IMR-90 (cell line): ENCODE measurements at regions not wholly inside any gene's neighbourhood (a gene's known extent, or its start where the extent isn't known, plus 50 kb on each side); places are given as distances from the start of the nearest gene placed in this dataset.

Experiments used
- ATAC-seq: fragments of 200-7000 bp; cut with Tn5 transposase; 2 replicates; pipeline ENCODE4 v1.9.1; 2020; ENCODE audit warnings: low read depth, mild to moderate bottlenecking, moderate library complexity
- BruUV-seq: library from RNA; stranded (reverse); fragments of 400-500 nt; replicated peaks from 2 replicates; lab custom pipeline; 2021; lab: Mats Ljungman, UMichigan
- CTCF ChIA-PET: fragments of 300-600 bp; formaldehyde crosslinking; extraction: SDS; loops from one replicate; lab custom pipeline; 2021; ENCODE audit warnings: antibody characterized with exemption; lab: Yijun Ruan, JAX
- POLR2A ChIA-PET: fragments of 300-600 bp; sonication (Branson Sonifier 250); formaldehyde crosslinking; loops from one replicate; lab custom pipeline; 2022; ENCODE audit warnings: antibody characterized with exemption; ENCODE audit not compliant: unreplicated experiment; lab: Charles Lee
- DNase-seq: peaks from one replicate; pipeline ENCODE4 v3.0.0; 2013
- H2AFZ ChIP-seq: replicated peaks from 2 replicates; pipeline ENCODE3; 2013; ENCODE audit warnings: low read length, mild to moderate bottlenecking; ENCODE audit not compliant: poor library complexity
- H2AK5ac ChIP-seq: 2 replicates; pipeline ENCODE4 v1.6.1; 2013; ENCODE audit warnings: low read depth, low read length, inconsistent platforms
- H2AK9ac ChIP-seq: replicated peaks from 2 replicates; pipeline ENCODE3; 2013; ENCODE audit warnings: mild to moderate bottlenecking, low read depth, low read length, moderate library complexity; ENCODE audit not compliant: poor library complexity
- H2BK120ac ChIP-seq: 2 replicates; pipeline ENCODE4 v1.6.1; 2013; ENCODE audit warnings: low read depth, low read length, inconsistent platforms
- H2BK15ac ChIP-seq: 3 replicates; pipeline ENCODE4 v1.6.1; 2013; ENCODE audit warnings: low read depth, low read length, inconsistent platforms
- H2BK20ac ChIP-seq: 2 replicates; pipeline ENCODE4 v1.6.1; 2013; ENCODE audit warnings: low read depth, mild to moderate bottlenecking, inconsistent platforms, low read length, moderate library complexity
- H2BK5ac ChIP-seq: 2 replicates; pipeline ENCODE4 v1.6.1; 2013; ENCODE audit warnings: mild to moderate bottlenecking, low read depth, low read length, inconsistent platforms; ENCODE audit not compliant: poor library complexity, severe bottlenecking
- H3K14ac ChIP-seq: replicated peaks from 2 replicates; pipeline ENCODE4 v1.6.1; 2013; ENCODE audit warnings: low read depth, low read length, inconsistent platforms
- H3K18ac ChIP-seq: 2 replicates; pipeline ENCODE4 v1.6.1; 2013; ENCODE audit warnings: low read depth, low read length, control low read depth
- H3K23ac ChIP-seq: 2 replicates; pipeline ENCODE4 v1.6.1; 2013; ENCODE audit warnings: low read depth, low read length, inconsistent platforms
- H3K27ac ChIP-seq: 2 replicates; pipeline ENCODE4 v1.5.1; 2013; ENCODE audit warnings: mild to moderate bottlenecking, control low read depth, low read length; ENCODE audit not compliant: insufficient read depth
- H3K27me3 ChIP-seq: 2 replicates; pipeline ENCODE4 v1.6.1; 2013; ENCODE audit warnings: low read length; ENCODE audit not compliant: control insufficient read depth, insufficient read depth
- H3K36me3 ChIP-seq: 2 replicates; pipeline ENCODE4 v1.6.1; 2013; ENCODE audit warnings: low read length, mixed read lengths; ENCODE audit not compliant: control insufficient read depth, insufficient read depth
- H3K4ac ChIP-seq: 2 replicates; pipeline ENCODE4 v1.6.1; 2013; ENCODE audit warnings: low read depth, low read length, inconsistent platforms
- H3K4me1 ChIP-seq: 2 replicates; pipeline ENCODE4 v1.6.1; 2013; ENCODE audit warnings: low read length, mixed read lengths; ENCODE audit not compliant: control insufficient read depth, insufficient read depth
- H3K4me2 ChIP-seq: 2 replicates; pipeline ENCODE4 v1.6.1; 2013; ENCODE audit warnings: low read depth, mild to moderate bottlenecking, control low read depth, low read length, moderate library complexity
- H3K4me3 ChIP-seq: 2 replicates; pipeline ENCODE4 v1.5.1; 2013; ENCODE audit warnings: low read depth, mild to moderate bottlenecking, control low read depth, low read length, moderate library complexity; ENCODE audit not compliant: insufficient read depth
- H3K56ac ChIP-seq: 2 replicates; pipeline ENCODE4 v1.6.1; 2013; ENCODE audit warnings: low read length, inconsistent platforms; ENCODE audit not compliant: insufficient read depth; ENCODE audit errors: extremely low read depth
- H3K79me1 ChIP-seq, 2 experiments: 2 replicates each; pipeline ENCODE4 v1.6.1; 2013; ENCODE audit warnings: low read length in 2 of 2, inconsistent platforms in 1 of 2, low read depth in 1 of 2
- H3K9ac ChIP-seq: 2 replicates; pipeline ENCODE4 v1.6.1; 2013; ENCODE audit warnings: low read depth, low read length, control low read depth
- H3K9me1 ChIP-seq: 2 replicates; pipeline ENCODE4 v1.6.1; 2013; ENCODE audit warnings: low read length, inconsistent platforms; ENCODE audit not compliant: insufficient read depth
- H3K9me3 ChIP-seq: 2 replicates; pipeline ENCODE4 v1.6.1; 2013; ENCODE audit warnings: low read length; ENCODE audit not compliant: control insufficient read depth, insufficient read depth
- H4K20me1 ChIP-seq: 2 replicates; pipeline ENCODE4 v1.6.1; 2013; ENCODE audit warnings: low read length, inconsistent platforms; ENCODE audit not compliant: insufficient read depth
- H4K5ac ChIP-seq: 2 replicates; pipeline ENCODE4 v1.6.1; 2013; ENCODE audit warnings: mild to moderate bottlenecking, low read depth, low read length, control low read depth
- H4K8ac ChIP-seq, 2 experiments: 2 replicates each; pipeline ENCODE4 v1.6.1; 2013; ENCODE audit warnings: low read depth in 2 of 2, low read length in 2 of 2, control low read depth in 1 of 2, inconsistent platforms in 1 of 2
- H4K91ac ChIP-seq: 2 replicates; pipeline ENCODE4 v1.6.1; 2013; ENCODE audit warnings: low read depth, low read length, inconsistent platforms; ENCODE audit not compliant: insufficient read depth
- CEBPB ChIP-seq: IDR thresholded peaks from 2 replicates; pipeline ENCODE4 v1.6.1; 2012; ENCODE audit warnings: low read depth, low read length, improper control_type of control experiment
- CHD1 ChIP-seq: IDR thresholded peaks from 2 replicates; pipeline ENCODE4 v1.6.1; 2012; ENCODE audit warnings: low read depth, low read length, improper control_type of control experiment
- MAFK ChIP-seq: IDR thresholded peaks from 2 replicates; pipeline ENCODE4 v1.6.1; 2012; ENCODE audit warnings: low read depth, low read length, improper control_type of control experiment
- MAZ ChIP-seq: IDR thresholded peaks from 2 replicates; pipeline ENCODE4 v1.6.1; 2012; ENCODE audit warnings: low read depth, mild to moderate bottlenecking, low read length, improper control_type of control experiment, moderate library complexity, borderline replicate concordance
- NFE2L2 ChIP-seq: fragments of 150-350 bp; IDR thresholded peaks from 2 replicates; pipeline ENCODE4 v1.6.1; 2016; ENCODE audit warnings: low read depth, mild to moderate bottlenecking, low read length
- SMC3 ChIP-seq: fragments of 150-350 bp; IDR thresholded peaks from 2 replicates; pipeline ENCODE4 v1.6.1; 2016; ENCODE audit warnings: low read depth, mild to moderate bottlenecking, antibody characterized with exemption, low read length, moderate library complexity
- WGBS, 2 experiments: methylation state at CpG; one replicate each; pipeline versions ENCODE4 v1.1.5 to v1.1.7; 2013; ENCODE audit warnings: missing lambda C conversion rate in 2 of 2; ENCODE audit not compliant: insufficient read length in 1 of 2; ENCODE audit errors: extremely low coverage in 2 of 2; 5-methylcytosine and 5-hydroxymethylcytosine counted together
- dilution Hi-C: fragments of 300-500 bp; cut with HindIII; formaldehyde crosslinking; loops from one replicate; pipeline ENCODE4 v1.14.3; 2018; ENCODE audit warnings: low sequenced_read_pairs; ENCODE audit not compliant: unreplicated experiment
- in situ Hi-C: fragments of 300-500 bp; cut with MboI; formaldehyde crosslinking; loops from 3 replicates; pipeline ENCODE4 v1.14.3; 2019; ENCODE audit warnings: low sequenced_read_pairs, inconsistent platforms, mixed read lengths
- intact Hi-C: fragments of 100-400 bp; cut with micrococcal nuclease; formaldehyde crosslinking; loops from 2 replicates; pipeline ENCODE4 v1.10.0; 2022
- TF ChIP-seq, protein P1 (sequence below): conservative IDR thresholded peaks from 2 replicates; pipeline ENCODE4 v1.5.1; 2012; ENCODE audit warnings: mild to moderate bottlenecking, low read depth, low read length, improper control_type of control experiment

DNA sequence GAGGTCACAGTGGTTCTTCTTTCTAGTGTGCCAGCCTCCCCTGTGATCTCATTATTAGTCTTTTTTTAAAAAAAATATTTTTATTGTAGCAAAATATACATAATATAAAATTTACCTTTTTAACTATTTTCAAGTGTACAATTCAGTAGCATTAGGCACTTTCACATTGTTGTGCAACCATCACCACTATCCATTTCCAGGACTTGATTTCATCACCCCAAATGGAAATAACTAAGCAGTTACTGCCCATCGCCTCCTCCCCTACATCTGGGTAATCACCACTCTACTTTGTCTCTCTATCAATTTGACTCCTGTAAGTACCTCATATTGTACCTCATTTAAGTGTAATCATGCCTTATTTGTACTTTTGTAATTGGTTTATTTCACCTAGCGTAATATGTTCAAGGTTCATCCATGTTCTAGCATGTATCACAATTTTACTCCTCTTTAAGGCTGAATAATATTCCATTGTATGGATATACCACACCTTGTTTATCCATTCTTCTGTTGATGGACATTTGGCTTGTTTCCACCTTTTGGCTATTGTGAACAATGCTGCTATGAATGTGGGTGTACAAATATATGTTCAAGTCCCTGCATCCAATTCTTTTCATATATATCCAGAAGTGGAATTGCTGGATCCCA, 68.6 kb upstream of the FYN start:
- ATAC-seq (no peak), DNase-seq (no peak)
- POLR2A ChIA-PET = no interaction called here
- H3K9ac ChIP-seq = no peak overlapping the region
- H3K4me1 ChIP-seq = peaks cover 4% of the 10 kb centered on the region; the same call in 1 of the 2 replicates
- no peak overlapping the region for H2BK20ac ChIP-seq
- H2BK15ac ChIP-seq = no peak overlapping the region
- peaks cover 4% of the 10 kb centered on the region; the same call in 1 of the 2 replicates for H3K27me3 ChIP-seq
- no peaks in the 10 kb centered on the region for H3K79me1 ChIP-seq
- no peak overlapping the region for H3K4me3 ChIP-seq
- intact Hi-C loops (no loop called here), in situ Hi-C loops (no loop called here), dilution Hi-C loops (no loop called here)
- no peak overlapping the region for H2BK120ac ChIP-seq
- no peak overlapping the region for H3K23ac ChIP-seq
- H3K27ac ChIP-seq = no peak overlapping the region
- CTCF ChIA-PET = no interaction called here
- H3K4ac ChIP-seq = no peak overlapping the region
- no CpG with 5 or more reads among the region's 2 CpGs for WGBS, 2 experiments
- no peaks in the 10 kb centered on the region for H3K36me3 ChIP-seq
- H2AK5ac ChIP-seq = no peak overlapping the region
- no peaks in the 10 kb centered on the region for H4K20me1 ChIP-seq
- no peaks in the 10 kb centered on the region; the same call in 1 of the 2 replicates for H3K9me3 ChIP-seq
- H2AK9ac ChIP-seq = no peak overlapping the region
- no peak overlapping the region for H3K18ac ChIP-seq
- no peak overlapping the region for H3K4me2 ChIP-seq
- no peak overlapping the region for H2BK5ac ChIP-seq
- no peak overlapping the region for H3K56ac ChIP-seq
- no peak overlapping the region for H4K8ac ChIP-seq
- H3K14ac ChIP-seq = no peak overlapping the region
- H2AFZ ChIP-seq = no peak overlapping the region
- H3K9me1 ChIP-seq = no peaks in the 10 kb centered on the region
- H4K5ac ChIP-seq = no peak overlapping the region
- H4K91ac ChIP-seq = no peak overlapping the region
- TF ChIP-seq NFE2L2 (no peak), SMC3 (no peak), CEBPB (peak; percentile 61), CHD1 (no peak), MAFK (no peak), MAZ (no peak)
- TF ChIP-seq, protein P1, sequence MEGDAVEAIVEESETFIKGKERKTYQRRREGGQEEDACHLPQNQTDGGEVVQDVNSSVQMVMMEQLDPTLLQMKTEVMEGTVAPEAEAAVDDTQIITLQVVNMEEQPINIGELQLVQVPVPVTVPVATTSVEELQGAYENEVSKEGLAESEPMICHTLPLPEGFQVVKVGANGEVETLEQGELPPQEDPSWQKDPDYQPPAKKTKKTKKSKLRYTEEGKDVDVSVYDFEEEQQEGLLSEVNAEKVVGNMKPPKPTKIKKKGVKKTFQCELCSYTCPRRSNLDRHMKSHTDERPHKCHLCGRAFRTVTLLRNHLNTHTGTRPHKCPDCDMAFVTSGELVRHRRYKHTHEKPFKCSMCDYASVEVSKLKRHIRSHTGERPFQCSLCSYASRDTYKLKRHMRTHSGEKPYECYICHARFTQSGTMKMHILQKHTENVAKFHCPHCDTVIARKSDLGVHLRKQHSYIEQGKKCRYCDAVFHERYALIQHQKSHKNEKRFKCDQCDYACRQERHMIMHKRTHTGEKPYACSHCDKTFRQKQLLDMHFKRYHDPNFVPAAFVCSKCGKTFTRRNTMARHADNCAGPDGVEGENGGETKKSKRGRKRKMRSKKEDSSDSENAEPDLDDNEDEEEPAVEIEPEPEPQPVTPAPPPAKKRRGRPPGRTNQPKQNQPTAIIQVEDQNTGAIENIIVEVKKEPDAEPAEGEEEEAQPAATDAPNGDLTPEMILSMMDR = no peak
- no TSS peak for BruUV-seq
